WERI-Rb-1 (cell line): ENCODE measurements at regions not wholly inside any gene's neighbourhood (a gene's known extent, or its start where the extent isn't known, plus 50 kb on each side); places are given as distances from the start of the nearest gene placed in this dataset.

Experiments used
- DNase-seq: peaks from one replicate; pipeline ENCODE4 v3.0.0-alpha.2; 2020
- H3K27ac ChIP-seq: fragments of 250-450 bp; sonication (Bioruptor Pico); 2 replicates; pipeline ENCODE4 v1.5.1; 2020; ENCODE audit warnings: mild to moderate bottlenecking, moderate library complexity
- H3K27me3 ChIP-seq: fragments of 250-450 bp; sonication (Bioruptor Pico); 2 replicates; pipeline ENCODE4 v1.5.1; 2021; ENCODE audit warnings: mild to moderate bottlenecking, low read depth, moderate library complexity; ENCODE audit not compliant: insufficient read depth, severe bottlenecking
- H3K36me3 ChIP-seq: fragments of 250-450 bp; sonication (Bioruptor Pico); 2 replicates; pipeline ENCODE4 v1.5.1; 2020; ENCODE audit warnings: mild to moderate bottlenecking, moderate library complexity
- H3K4me3 ChIP-seq: 2 replicates; pipeline ENCODE4 v1.5.1; 2011; ENCODE audit warnings: low read depth, mild to moderate bottlenecking, control low read depth, low read length
- H3K9me3 ChIP-seq: fragments of 250-450 bp; sonication (Bioruptor Pico); 2 replicates; pipeline ENCODE4 v1.5.1; 2021; ENCODE audit warnings: mild to moderate bottlenecking, moderate library complexity; ENCODE audit not compliant: severe bottlenecking
- TF ChIP-seq, protein P1 (sequence below): IDR thresholded peaks from 2 replicates; pipeline ENCODE4 v1.5.1; 2011; ENCODE audit warnings: low read depth, mild to moderate bottlenecking, control low read depth, inconsistent platforms, low read length

DNA sequence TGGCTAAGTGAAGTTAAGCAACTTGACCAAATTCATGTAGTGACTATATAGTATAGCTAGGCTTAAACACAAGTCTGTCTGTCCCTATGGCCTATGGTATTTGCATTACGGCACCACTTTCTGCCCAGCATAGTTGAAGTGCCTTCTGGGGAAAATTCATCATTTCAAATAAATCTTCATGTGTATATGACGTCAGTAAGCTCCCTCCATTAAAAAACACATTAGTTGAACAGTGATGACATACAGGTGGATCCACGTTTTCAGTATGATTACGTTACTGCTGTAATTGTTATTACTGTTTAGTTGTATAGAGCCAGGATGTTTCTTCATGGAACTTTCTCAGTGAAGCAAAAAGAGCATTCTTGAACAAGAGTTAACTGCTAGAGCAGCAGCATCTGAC lies 96.2 kb downstream of the TENT5A start:
- Histone ChIP-seq H3K27me3 (no peaks in the 10 kb centered on the region), H3K27ac (no peak overlapping the region), H3K36me3 (no peaks in the 10 kb centered on the region), H3K9me3 (no peaks in the 10 kb centered on the region), H3K4me3 (no peak overlapping the region)
- DNase-seq, result no peak
- TF ChIP-seq, protein P1, sequence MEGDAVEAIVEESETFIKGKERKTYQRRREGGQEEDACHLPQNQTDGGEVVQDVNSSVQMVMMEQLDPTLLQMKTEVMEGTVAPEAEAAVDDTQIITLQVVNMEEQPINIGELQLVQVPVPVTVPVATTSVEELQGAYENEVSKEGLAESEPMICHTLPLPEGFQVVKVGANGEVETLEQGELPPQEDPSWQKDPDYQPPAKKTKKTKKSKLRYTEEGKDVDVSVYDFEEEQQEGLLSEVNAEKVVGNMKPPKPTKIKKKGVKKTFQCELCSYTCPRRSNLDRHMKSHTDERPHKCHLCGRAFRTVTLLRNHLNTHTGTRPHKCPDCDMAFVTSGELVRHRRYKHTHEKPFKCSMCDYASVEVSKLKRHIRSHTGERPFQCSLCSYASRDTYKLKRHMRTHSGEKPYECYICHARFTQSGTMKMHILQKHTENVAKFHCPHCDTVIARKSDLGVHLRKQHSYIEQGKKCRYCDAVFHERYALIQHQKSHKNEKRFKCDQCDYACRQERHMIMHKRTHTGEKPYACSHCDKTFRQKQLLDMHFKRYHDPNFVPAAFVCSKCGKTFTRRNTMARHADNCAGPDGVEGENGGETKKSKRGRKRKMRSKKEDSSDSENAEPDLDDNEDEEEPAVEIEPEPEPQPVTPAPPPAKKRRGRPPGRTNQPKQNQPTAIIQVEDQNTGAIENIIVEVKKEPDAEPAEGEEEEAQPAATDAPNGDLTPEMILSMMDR, result no peak

GRCh38 chr6:81655696-81656095 lies 96.8 kb downstream of the TENT5A start:
- no peaks in the 10 kb centered on the region for H3K36me3 ChIP-seq
- TF ChIP-seq, protein P1, result no peak
- no peak for DNase-seq
- H3K4me3 ChIP-seq, result no peak overlapping the region
- no peaks in the 10 kb centered on the region for H3K27me3 ChIP-seq
- no peaks in the 10 kb centered on the region for H3K9me3 ChIP-seq
- H3K27ac ChIP-seq, result no peak overlapping the region

DNA sequence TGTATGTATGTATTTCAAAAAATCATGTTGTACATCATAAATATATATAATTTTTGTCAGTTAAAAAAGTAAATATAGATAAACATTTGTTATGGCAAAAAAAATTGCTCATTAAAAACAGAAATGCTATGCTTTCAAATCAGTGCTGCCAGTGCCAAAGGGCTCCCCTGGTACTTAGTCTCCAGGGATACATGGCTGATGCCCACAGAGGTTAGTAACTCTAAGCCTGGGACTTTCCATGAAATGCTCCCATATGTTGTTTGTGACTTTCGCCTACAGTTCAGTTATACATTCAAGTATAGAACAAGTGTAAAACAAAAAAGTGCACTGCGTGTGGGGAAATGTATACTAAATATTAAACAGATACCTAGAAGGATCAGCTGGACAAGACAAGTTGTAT lies 104.0 kb downstream of the TENT5A start:
- H3K9me3 ChIP-seq, result no peaks in the 10 kb centered on the region

GRCh38 chr6:81643156-81643555 lies 109.3 kb downstream of the TENT5A start:
- no peaks in the 10 kb centered on the region for H3K36me3 ChIP-seq

More for the DNA sequence above, 104.0 kb downstream of the TENT5A start:
- H3K27ac ChIP-seq, result no peak overlapping the region
- no peaks in the 10 kb centered on the region for H3K27me3 ChIP-seq
- TF ChIP-seq, protein P1, result no peak
- H3K36me3 ChIP-seq, result no peaks in the 10 kb centered on the region
- DNase-seq, result no peak
- H3K4me3 ChIP-seq, result no peak overlapping the region

DNA sequence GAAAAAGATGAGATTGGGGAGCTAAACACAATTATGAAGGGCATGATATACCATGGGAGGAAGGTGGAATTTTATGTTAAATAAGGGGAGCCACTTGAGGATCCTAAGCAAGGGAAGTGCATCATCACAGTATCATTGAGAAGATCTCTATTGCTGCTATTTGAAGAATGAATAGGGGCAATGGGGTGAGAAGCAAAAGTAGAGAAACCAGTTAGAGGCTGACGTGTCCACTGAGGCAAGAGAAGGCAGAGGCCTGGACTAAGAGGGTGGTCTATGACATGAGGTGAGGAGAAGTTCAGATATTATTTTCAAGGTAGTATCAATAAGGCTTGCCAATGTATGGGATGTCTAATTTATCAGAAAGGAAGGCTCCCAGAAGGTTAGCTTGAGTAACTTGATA lies 111.6 kb downstream of the TENT5A start:
- TF ChIP-seq, protein P1, result no peak
- H3K9me3 ChIP-seq, result no peaks in the 10 kb centered on the region

More at GRCh38 chr6:81643156-81643555, 109.3 kb downstream of the TENT5A start:
- Histone ChIP-seq H3K4me3 (no peak overlapping the region), H3K9me3 (no peaks in the 10 kb centered on the region), H3K27me3 (no peaks in the 10 kb centered on the region), H3K27ac (no peak overlapping the region)
- TF ChIP-seq, protein P1, result no peak
- DNase-seq, result no peak

DNA sequence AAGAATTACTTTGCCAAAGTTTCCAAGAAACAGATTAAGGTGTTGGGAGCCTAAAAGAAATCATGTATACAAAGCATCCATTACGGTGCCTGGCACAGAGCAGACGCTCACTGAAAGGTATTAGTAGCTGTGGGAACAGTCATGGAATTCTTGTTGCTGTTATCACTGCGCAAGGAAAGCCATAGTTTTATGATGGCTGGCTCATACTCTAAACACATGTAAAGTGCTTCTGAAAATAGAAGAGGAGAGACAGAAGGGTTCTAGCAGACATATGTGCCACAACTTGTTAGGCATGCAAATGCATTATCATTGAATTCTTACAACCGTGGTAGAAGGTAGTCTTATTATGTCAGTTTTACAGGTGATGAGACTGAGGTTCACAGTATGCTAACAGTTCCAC lies 112.4 kb downstream of the TENT5A start:
- no peak overlapping the region for H3K27ac ChIP-seq
- TF ChIP-seq, protein P1, result no peak
- no peak for DNase-seq
- no peaks in the 10 kb centered on the region for H3K9me3 ChIP-seq
- no peaks in the 10 kb centered on the region for H3K27me3 ChIP-seq
- no peak overlapping the region for H3K4me3 ChIP-seq
- no peaks in the 10 kb centered on the region for H3K36me3 ChIP-seq

More for the DNA sequence above, 111.6 kb downstream of the TENT5A start:
- Histone ChIP-seq H3K36me3 (no peaks in the 10 kb centered on the region), H3K27me3 (no peaks in the 10 kb centered on the region), H3K4me3 (no peak overlapping the region), H3K27ac (no peak overlapping the region)
- no peak for DNase-seq
